ENCODE measurements at regions not wholly inside any gene's neighbourhood (a gene's known extent, or its start where the extent isn't known, plus 50 kb on each side); places are given as distances from the start of the nearest gene placed in this dataset.
A peak's percentile ranks its signal among the peaks of the same experiment; 100 is the strongest.

DNA sequence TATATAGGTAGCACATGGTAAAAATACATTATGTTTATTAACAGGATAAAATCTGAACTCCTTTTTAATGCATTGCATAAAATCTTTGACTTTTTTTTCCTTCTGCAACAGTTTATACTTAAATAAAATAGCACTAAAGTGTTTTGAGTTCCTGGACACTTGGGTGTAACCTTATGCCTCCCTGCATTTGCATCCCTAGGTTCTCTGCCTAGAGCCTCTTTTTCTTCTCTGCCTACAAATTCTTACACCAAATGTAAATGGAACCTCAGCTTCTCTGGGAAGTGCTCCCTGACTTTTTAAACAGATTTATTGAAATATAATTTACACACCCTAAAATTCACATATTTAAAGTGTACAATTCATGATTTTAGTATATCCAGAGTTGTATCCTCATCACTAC lies 1017.6 kb downstream of the CNTNAP5 start:
- no peak for DNase-seq (ENCODE audit: low read depth)

DNA sequence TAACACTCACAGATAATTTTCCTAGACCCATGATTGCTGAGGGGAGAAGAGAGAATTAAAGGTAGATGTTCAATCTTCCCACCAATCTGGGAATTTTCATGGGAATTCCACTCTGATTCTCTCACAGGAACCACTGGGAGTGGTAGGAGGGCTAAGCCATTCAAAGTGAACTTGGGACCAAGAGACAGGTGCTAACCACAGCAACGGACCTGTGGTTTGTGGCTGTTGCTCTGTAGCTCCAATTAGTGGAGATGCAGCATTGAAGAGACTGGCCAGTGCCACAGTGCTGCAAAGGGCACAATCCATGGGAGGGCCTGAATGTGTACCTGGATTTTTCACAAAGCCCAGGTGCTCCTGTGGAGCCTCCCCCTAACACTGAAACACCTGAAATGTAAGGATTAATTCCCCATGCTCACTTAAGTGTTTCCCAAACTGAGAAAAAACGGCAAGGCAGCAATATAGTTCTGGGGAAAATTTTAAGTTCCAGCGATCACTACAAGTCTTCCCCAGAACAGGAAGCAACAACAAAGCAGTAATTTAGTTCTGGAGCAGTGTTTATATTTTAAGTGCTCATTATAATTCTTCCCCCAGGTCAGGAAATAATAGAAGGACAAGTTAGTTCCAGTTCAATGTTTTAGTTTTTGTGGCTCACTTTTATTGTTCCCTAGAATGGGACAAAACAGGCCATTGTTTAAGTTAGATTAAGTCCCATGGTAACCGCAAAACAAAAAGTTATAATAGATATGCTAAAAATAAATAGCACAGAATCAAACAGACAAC lies 1045.8 kb downstream of the CNTNAP5 start:
- DNase-seq (ENCODE audit: low read depth) = no peak

DNA sequence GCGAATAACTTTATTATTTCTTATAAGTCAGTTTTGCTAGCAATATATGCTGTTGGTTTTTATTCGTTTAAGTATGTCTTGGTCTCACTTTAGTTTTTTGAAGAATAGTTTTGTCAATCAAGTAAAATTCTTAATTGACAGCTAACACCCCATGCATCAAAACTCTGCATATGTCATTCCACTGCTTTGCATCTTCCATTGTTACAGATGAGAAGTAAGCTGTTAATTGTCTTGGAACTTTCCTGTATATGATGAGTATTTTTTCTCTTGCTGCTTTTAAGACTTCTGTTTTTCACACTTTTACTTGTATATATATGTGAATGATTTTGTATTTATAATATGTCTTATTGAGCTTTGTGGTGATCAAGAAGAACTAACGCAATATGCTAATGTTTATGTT lies 1048.4 kb downstream of the CNTNAP5 start:
- no peak for DNase-seq (ENCODE audit: low read depth)

DNA sequence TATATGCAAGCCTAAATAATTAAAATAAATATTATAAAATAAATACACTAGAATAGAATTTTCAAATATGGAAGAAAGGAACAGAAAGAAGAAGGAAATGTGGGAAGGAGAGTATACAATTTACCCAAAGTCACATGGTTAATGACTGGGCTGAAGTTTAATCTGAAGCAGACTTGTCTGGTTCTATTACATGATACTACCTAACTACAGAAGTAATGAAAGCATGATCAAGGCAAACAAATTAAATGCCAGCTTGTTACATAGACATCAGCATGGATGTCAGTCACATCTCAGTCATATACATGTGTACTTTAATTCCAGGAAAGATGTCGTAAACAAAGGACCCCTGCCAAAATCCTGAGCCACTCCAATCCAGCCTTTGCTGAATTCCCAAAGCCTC lies 1060.8 kb downstream of the CNTNAP5 start:
- no peak for DNase-seq (ENCODE audit: low read depth)

DNA sequence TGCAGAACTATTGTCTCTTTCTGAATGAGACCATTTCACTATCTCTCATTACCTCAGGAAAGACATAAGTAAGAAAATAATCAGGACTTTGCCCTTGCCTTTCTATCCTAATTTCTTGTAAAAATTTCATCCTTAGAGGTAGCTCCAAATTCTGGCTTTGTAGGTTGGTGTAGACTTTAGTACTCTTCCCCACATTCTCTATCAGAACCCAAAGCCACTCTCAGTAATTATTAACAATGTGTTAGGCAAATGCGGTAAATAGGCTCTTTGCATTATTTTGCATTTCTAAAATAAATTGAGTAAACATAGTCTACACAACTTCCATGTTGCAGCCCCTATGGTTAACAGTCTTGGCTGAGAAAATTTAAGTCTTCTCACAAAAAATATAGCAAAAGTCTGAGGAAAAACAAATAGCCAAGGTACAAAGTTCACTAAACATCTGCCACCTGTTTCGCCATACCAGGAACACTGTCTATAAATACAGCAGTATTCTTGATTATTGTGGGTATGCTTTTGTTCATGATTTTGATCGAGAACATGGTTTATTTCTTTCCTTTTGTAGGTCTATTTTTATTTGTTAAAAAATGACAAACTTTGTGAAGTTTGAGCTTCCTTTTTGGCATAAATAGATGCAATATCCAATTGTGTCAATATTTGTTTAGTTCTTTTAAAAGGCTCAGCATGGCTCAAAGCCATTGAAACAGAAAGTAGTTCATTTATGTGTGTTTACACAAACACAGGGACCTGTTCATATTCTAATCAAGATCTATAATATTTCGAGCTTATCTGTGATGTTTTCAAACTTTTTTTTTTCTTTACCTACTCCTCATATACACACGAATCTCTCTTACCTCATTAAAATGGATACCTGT lies 1061.5 kb downstream of the CNTNAP5 start:
- DNase-seq (ENCODE audit: low read depth) = no peak

DNA sequence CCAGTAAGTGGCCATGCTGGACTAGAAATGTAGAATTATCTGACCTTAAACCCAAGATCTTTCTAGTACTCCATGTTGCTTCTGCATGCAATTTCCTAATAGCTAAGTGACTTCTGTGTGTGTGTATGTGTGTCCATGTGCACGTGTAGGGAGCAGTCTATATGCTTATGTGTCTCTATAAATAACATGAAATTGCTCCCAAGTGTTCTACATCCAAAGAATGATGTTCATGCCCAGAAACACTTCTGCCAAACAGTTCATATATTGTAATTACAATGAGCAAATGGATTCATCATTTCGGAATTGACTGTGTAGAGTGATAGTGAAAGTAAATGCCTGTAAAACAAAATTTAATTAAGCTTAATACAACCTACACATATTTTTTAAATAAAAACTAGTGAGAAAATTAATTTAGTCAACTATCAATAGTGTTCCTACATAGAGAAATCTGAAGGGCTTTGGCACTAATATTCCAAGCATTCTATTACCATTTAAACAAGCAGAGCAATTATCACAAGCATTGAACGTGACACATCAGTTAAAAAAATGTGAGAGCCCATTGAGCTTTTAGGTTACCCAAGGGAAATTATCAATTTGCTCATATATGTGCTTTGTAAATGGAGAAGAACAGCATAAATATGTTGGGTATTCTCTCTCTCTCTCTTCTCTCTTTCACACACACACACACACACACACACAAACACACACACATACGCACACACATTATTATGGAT lies 1067.4 kb downstream of the CNTNAP5 start:
- no peak for DNase-seq (ENCODE audit: low read depth)

DNA sequence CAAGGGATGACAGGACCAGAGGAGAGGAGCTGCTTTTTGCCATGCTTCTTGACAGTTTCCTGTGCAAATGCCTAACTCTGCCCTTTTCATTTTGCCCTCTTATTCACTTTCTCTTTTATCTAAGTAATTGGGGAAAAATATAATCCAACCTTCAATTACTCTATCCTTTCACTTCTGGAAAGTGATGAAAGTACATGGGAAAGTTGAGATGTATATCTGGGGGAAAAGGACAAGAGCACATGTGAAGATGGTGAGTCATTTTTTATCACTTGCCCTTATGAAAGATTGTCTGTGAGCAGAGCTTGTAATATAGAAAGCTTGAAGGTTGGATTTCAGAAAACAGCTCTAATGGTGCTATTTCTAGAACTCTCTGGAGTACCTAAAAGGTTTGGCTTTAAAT lies 1070.7 kb downstream of the CNTNAP5 start:
- DNase-seq (ENCODE audit: low read depth) = peak; percentile 18

DNA sequence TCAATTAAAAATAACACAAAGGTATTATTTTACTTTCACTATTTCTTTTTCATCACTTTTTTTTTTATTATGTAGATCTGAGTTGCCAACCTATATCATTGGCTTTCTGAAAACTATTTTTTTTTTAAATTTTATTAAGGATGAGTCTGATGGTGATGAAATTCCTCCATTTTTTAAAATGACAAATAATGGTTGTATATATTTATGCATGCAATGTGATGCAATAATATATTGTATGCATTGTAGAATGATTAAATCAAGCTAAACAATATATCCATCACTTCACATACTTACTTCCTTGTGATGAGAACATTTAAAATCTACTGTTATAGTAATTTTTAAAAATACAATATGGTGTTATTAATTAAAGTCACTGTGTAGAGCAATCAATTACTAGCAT lies 1081.6 kb downstream of the CNTNAP5 start:
- DNase-seq (ENCODE audit: low read depth) = no peak

DNA sequence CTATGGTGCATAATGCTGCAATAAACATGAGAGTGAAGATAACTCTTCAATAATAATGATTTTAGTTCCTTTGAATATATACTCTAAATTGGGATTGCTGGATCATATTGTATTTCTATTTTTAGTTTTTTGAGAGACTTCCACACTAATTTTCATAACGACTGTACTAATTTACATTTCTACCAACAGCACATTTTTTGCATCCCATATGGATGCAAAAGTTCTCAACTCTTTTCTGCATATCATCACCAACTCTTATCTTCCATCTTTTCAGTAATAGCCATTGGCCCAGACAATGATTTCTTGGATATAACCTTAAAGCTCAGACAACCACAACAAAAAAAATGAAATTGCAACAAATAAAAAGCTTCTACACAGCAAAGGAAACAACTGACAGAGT lies 1082.4 kb downstream of the CNTNAP5 start:
- DNase-seq (ENCODE audit: low read depth) = no peak

DNA sequence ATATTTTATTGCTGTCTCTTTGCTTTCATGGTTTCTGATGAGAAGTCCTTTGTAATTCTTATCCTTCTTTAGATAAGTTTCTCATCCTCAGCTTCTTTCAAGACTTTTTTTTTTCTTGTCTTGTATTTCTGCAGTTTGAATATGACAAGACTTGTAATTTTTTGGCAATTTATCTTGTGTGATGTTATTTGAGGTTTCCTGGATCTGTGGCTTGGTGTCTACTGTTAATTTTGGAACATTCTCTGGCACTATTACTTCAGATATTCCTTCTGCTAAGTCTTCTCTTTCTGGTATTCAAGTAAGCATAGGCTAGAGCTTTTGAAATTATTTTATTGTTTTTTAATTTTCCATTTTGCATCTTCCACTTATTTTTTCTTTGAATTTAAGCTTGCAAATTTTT lies 1083.2 kb downstream of the CNTNAP5 start:
- DNase-seq (ENCODE audit: low read depth) = no peak

DNA sequence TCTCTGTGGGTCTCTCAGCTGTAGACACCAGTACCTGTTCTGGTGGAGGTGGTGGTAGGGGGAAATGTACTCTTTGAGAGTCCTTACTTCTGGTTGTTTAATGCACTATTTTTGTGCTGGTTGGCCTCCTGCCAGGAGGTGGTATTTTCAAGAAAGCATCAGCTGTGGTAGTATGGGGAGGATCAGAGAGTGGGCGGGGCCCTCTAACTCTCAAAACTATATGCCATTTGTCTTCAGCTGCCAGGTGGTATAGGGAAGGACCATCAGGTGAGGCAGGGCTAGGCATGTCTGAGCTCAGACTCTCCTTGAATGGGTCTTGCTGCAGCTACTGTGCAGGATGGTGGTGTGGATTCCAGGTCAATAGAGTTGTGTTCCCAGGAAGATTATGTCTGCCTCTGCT lies 1100.8 kb downstream of the CNTNAP5 start:
- DNase-seq (ENCODE audit: low read depth) = no peak

DNA sequence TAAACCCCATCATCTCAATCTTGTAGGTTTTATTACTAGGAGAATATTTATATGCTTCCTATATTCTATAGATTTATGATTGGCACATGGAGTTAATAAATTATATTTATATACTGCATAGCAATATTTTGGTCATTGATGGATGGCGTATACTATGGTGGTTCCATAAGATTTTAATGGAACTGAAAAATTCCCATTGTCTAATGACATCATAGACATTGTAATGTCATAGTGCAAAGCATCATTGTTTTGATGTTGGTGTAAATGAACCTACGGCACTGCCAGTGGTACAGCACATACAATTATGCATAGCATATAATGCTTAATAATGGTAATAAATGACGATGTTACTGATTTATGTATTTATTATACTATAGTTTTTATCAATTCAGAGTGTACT lies 1135.9 kb downstream of the CNTNAP5 start:
- DNase-seq (ENCODE audit: low read depth) = no peak

DNA sequence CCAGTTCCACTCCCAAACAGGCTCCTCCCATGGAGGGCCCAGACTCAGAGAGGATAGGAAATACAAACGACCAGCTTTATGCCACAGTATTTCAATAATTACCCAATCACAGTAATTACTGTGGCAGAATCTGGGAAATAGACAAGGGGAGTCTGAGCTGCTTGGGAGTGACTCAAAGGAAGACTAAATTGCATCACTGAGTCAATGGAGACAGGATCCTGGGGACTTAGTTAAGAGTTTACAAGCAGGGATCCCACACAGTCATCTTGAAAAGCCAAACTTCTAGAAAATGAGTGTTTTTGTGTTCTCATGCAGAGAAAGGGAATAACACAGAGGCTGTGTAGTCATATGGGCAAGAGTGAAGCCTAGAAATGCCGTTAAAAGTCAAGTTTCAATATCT lies 1142.1 kb downstream of the CNTNAP5 start:
- peak; percentile 48 for DNase-seq (ENCODE audit: low read depth)

DNA sequence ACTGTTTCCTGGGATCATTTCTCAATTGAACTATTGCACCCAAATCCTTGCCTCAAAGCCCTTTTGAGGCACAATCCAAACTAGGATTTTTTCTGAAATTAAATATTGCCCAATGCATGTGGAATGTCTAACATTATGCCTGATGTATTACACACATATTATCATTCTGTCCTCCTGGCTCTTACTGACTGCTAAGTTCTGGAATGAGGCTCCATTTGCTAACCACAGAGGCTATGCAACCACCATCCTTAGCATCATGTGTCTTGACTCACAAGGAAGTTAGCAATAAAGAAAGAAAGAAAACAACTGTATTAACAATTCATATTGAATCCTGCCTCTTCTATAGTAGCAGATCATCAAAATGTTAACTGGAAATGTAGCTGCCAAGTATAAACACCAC lies 1142.7 kb downstream of the CNTNAP5 start:
- DNase-seq (ENCODE audit: low read depth) = peak; percentile 77

DNA sequence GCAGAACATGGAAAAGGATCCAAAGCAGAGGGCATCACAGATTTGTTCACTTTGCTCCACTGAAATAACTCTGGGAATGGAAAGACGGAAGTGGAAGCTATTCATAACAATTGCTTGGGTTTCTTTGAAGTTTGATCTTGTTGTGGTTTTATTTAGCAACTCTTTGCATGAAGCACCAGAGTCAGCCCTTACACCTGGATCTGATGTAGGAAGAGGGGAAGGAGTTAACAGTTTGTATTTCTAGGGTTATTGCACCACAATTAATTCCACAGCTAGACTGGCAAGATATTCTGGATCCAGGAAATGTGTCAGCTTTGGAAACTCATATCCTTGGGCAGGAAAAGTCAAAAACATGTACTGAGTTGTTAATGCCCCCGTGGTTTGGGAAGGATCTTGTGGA lies 1143.4 kb downstream of the CNTNAP5 start:
- DNase-seq (ENCODE audit: low read depth) = peak; percentile 82

DNA sequence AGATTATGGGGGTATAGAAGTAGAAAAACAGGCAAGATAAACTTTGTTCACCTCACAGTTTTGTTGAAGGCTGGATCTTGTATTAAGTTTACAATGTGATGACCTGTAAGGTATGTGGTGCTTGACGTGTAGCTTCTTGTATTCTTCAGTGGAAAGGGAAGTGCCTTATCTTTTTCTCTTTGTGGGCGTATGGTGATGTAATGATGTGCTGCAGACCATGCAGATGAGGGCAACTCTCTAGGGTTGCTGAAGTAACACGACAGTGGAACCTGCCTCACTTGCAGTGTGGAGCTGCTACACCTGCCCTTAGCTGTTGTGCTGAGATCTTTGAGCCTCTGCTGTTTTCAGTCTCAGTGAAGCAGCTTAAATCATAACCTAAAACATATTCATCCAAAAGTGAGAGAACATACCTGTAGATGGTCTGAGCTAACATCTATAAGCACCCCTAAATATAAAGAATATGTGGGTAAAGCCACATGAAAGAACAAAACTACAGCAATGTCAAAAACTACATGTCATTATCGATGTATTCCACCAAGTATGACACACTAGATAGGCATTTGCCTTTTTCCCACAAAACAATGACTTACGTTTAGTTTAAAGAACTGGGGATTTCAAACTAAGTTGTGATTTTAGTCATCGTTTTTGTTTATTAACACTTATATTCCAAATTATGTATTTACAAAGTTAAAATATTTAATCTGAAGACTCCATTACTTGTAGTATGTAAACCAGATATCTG lies 1144.1 kb downstream of the CNTNAP5 start:
- DNase-seq (ENCODE audit: low read depth) = peak; percentile 51

DNA sequence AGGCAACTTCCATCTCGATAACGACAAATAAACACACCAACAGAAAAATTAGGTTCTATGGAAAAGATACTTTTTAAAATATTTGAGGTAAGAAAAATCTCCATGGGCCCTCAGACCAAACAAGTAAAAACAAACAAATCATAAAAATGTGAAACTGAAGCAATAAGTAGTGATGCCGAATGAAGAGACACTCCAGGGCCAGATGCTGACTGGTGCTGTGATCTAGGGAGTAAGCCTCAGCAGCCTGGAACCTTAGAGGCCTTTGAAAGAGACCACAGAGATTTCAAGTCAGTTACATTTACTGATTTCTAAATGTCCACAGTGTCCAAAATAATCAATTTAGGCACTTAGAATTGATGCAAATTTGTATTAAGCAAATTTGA lies 1144.7 kb downstream of the CNTNAP5 start:
- no peak for DNase-seq (ENCODE audit: low read depth)

DNA sequence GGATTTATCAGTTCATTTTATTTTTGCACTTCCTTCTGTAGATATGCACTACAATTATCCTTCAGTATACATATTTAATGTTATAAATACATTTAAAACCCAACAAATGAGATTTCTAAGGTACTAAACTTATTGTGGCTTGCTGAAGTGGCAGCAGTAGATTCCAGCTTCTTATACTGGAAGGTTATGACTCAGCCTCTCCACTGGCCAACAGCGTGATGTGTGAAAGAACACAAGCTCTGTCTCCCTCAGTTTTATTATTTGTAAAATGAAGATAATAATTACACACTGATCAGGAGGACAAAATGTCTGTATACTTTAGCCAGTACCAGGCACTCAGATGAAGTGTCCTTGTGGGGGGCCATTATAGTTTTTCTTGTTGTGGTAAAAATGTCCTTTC lies 1147.1 kb downstream of the CNTNAP5 start:
- DNase-seq (ENCODE audit: low read depth) = peak; percentile 15

DNA sequence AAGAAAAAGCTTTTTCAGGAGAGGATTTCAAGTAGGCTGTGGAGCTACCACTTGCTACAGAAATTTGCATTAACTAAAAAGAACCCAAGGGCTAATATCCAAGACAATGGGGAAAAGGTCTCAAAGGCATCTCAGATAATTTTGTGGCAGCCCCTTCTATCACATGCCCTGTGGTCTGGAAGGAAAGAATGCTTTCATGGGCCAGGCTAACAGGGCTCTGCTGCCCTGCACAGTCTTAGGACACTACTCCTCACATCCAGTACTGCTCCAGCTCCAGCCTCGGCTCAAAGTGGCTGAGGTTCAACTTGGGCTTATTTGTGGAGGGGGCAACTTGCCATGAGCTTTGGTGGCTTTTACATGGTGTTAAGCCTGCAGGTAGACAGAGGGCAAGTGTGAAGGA lies 1150.3 kb downstream of the CNTNAP5 start:
- DNase-seq (ENCODE audit: low read depth) = no peak

DNA sequence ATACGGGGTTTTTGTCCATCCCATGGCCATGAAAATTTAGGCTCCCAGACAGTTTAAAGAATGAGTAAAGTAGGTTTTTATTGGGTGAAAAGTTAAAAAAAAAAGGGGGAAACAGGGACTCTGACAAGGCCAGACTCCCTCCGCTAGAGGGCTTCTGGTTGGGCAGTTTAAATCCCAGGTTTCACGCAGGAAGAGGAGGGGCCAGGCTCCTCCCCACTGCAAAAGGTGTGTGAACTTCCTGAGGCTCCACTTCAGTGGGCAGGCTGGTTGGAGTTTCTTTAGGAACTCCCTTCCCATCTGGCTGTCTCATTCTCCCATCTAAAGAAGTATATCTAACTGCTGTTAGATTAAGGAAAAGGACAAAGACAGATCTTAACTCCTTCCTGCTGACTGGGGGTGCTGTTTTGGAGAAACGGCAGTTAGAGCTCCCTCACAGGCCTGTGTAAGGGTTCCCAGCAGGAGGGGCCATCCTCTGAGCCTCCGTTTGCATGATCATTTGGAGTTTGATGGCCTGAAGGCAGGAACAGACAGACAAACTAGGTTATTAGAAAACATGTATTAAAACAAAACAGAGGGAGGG lies 1160.7 kb downstream of the CNTNAP5 start:
- DNase-seq (ENCODE audit: low read depth) = peak; percentile 6

DNA sequence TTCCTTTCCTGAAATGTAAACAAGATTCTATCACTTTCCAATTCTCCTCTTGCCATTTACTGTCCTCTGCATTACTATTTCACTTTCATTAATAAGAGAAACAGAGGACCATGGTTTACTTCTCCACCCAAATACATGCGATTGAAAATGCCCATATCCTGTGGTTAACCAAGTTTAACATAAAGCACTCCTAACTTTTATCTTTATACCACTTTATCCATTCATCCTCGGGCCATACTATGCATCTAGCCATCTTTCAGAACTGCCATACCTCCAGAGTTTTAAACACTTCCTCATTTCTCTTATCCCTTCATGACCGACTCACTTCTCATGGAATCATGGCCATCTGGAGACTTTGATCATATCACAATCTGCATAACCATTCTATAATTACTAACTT lies 1182.3 kb downstream of the CNTNAP5 start:
- no peak for DNase-seq (ENCODE audit: low read depth)

All from HT1080 (cell line).